Frontal cortex (tissue), 3 donors: ENCODE measurements at regions not wholly inside any gene's neighbourhood (a gene's known extent, or its start where the extent isn't known, plus 50 kb on each side); places are given as distances from the start of the nearest gene placed in this dataset.
"Not testable (repeated sequence)": the region's sequence is repeated elsewhere in the genome, so short reads cannot be mapped to it uniquely, and the experiment has no call there.

Experiments
- DNase-seq, 2 donors: peaks; one replicate each; pipeline ENCODE4 v3.0.0; 2012; ENCODE audit warnings: low spot score in 2 of 2
- FAIRE-seq: peaks from 2 replicates; lab custom pipeline; 2012; peaks lifted over from hg19 to GRCh38; lab: Jason Lieb, UNC
- donor health status: control.
- donor health status: control.
- donor health status: control.

DNA sequence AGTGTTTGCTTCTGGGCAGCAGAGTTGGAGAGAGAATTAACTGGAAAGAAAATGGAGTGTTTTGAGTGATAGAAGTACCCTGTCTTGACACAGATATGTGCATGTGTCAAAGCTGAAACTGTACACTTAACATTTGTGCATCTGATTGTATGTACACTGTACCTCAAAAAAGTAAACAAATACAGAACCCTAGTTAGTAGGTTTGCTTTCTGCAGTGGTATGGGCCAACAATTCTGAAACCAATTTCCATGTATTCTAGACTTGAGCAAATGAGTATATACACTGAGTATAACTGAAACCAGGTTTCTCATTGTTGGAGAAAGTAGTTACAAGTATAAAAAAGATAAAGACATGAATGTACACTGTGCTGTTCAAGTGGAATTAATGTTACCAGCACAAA lies 52.4 kb downstream of the ELAPOR2 start:
- FAIRE-seq (no peak), DNase-seq (no peak)

DNA sequence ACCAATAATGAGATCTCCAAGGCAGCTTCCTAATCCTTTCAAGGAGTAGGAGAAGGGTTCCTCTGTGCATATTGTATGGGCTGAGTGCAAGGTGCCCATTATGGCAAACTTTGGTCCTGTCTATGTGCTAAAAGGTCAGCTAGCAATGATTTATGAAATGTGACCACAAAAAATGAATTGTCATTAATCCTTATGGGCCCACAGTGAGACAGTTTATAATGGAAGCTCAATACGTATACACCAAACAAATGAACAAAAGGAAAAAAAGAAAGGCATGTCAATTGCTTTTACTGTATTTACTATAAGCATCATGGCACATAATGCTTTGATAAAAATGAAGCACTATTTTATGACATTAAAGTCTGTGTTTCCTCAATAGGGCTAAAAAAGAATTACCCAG lies 54.5 kb downstream of the ELAPOR2 start:
- no peak for DNase-seq
- FAIRE-seq, result no peak

DNA sequence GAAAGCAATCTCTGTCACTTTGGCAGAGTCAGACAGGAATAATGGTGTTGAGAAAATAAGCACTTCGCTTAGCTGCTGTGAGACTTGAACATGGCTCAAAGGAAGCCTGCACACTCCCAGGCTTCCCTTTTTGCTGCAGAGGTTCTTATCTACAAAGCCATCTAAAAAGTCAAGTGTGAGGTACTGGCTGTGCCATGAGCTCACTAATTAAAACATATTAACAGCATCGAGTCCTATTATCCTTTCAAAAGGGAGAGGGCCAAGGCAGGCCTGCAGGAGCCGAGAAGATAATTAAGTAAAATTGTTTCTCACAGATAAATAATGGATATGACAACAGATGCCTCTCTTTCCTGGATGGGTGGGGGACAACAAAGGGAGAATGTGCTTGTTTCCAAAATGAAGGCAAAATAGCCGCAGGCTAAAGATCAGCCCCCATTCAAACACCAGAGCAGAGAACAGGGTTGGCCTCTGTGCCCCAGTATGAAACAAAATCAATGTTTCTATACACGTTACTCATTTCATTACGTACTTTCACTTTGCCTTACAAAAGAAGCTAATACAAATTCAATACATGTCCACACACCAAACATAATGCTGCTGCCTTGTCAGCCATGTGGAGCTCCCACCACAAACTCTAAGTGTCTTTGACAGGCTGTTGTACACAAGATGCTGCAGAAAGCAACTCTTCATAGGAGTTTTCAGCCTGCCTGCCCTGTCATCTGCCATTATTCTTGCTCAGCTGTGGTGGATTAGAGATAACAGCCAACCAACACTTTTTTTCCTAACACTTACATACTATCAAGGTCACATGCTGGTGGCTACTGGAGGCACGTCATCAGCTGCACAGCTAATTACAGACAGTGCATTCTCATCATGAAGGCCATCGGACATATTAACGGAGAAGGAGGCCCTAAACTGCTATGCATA lies 55.3 kb downstream of the ELAPOR2 start:
- DNase-seq, result no peak
- no peak for FAIRE-seq

DNA sequence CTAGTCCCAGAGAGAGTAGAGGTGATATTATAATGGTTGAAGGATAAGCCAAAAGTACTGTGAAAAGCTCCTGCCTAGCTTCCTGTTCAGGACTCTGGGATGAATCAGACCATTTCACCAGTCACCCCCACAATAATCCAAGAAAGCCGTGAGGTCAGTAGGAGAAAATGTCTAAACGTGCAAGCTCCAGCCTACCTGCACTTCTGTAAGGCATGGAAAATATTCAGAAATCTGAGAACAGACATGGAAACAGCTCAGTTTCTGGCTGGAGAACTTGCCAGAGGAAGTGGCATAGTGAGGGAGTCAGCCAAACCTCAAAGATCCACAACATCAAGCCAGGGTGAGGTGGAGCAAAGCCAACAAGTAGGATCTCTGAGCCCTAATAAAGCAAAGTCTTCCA lies 58.2 kb downstream of the ELAPOR2 start:
- no peak for FAIRE-seq
- DNase-seq, result no peak

DNA sequence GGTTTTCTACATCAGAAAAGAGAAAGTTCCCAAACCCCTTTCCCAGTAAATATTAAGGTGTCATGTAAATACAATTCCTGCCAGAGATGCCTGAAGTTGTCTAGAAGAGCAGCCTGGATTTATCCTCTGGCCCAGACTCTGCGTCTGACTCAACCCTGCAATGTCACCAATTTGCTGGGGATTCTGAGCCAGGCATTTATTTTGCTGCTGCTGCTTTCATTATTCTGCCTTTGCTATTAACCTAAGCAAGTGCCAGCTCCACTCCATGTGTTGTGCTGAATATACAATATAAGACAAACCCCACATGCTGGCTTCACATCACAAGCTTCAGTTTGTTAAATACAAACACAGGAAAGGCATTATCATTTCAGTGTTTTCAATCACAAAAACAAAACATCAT lies 59.1 kb downstream of the ELAPOR2 start:
- DNase-seq, result no peak
- no peak for FAIRE-seq

DNA sequence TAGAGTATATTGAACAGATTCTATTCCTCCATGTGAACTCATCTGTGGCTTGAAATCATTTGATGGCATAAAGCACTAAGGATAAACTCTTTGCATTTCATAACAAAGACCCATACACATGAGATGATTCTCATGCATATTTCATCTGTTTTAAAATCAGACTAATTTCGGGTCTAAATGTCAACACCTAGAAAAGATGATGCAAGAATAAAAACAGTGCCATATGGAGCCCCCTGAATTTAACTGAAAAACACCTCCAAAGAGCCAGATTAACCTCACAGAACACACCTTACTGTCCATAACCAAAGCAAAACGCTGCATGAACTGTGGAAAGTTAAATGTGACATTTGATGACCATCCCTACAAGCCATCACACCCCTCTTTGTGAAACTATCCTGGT lies 59.7 kb downstream of the ELAPOR2 start:
- FAIRE-seq, result no peak
- no peak for DNase-seq

DNA sequence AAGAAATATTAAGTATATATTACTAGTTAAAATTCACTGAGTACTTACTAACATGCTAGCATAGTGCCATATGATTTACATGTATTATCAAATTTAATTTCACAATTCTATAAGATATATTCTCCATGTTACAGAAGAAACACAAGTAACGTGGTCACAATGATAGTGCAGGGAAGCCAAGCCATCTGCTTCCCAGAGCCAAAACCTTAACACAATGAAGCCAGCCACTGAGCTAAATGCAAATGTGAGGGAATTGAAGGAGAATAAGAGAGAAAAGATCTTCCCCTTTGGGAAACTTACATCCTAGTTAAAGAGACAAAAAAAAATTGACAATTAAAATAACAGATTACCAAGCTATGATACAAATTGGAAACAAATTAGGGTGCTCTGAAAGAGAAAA lies 63.6 kb downstream of the ELAPOR2 start:
- FAIRE-seq, result peak; percentile 54
- DNase-seq, result no peak

DNA sequence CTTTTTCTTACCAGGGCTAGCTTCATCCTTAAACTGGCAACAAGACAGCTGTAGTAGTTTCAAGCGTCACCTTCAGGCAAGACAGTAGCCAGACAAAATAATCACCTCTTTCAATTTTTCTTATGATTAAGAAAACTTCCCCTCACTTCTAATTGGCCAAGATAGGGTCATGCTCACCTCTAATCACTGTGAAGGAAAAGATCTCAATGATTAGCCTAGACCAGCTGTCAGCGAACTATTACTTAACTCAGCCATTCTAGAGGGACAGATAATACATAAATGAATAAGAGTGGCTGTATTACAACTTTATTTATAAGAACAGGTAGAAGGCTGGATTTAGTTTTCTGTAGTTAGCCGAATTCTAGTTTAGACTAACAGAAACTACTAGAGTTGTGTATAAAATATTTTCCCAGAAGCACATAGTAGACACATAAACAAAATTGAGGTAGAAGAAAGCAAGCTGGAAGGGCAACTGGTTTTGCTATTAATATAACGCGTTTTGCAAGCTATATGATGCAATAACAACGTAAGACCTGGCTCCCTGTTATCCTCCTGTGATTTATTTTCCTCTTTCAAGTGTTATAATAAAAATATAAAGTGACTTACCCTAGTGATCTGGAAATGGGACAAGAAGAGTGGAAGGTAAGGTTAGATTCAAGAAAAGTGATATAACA lies 64.3 kb downstream of the ELAPOR2 start:
- FAIRE-seq, result no peak
- DNase-seq, result no peak

DNA sequence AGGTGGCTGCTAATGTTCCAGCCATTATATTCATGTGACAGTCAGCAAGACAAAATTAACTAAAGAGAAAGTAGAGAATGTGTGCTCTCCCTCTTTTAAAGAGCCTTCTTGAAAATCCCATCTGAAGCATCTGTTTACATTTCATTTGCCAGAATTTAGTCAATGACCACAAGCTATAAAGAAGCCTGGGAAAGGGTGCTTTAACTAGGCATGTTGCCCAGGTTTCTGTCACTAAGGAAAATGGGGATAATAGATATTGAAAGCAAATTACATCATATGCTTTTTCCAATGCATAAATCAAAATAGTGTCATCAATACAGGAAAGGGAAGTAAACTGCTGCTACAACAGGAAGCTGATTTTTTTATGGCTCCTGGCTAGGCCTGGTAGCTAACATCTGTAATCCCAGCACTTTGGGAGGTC lies 67.7 kb downstream of the ELAPOR2 start:
- DNase-seq (no peak), FAIRE-seq (no peak)

DNA sequence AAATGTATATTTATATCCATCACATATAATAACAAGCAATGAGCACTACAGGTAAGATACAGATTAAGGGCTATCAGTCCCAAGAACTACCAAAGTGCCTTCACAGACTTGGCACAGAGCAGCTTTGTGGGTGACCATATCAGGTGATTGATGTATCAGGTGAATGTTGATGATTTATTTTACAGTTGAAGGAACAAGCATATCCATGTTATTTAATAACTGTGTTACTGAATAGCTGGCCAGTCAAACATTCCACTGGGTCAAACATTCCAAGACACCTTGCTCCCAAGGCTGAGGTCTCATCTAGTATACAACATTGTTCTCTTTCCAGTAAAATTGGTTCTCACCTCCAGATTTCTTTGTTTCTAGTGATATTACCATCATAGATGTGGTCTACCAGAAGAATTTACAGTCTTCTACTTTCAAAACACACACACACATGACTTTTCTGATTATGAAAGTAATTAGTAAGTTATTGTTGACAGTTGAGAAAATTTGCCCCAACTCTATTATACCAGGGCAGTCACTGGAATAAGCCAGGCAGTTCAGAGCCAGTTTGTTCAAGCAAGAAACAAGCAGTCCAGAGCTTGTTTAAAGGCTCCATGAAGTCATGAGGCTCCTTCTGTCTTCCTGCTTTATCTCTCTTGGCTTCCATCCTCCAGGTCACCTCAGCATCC lies 68.2 kb downstream of the ELAPOR2 start:
- FAIRE-seq, result no peak

DNA sequence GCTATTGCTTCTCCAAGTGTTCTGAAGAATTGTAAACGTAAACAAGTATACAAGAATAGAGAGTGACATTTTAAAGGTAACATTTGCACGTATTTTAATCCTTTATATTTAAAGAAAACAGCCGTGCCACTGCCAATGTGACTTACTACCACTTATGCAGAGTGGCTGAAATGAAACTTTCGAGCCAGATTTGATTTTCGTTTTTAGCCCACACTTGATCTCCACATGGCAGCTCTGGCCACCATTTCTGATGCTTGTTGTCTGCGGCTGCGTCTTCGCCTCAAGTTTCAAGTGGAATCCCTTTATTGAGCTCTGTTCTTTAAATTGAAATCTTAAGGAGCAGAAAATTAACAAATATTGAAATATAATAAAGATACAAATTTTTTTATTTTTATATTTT lies 70.0 kb downstream of the ELAPOR2 start:
- FAIRE-seq (no peak), DNase-seq (no peak)

More for the DNA sequence above, 68.2 kb downstream of the ELAPOR2 start:
- DNase-seq, result no peak

DNA sequence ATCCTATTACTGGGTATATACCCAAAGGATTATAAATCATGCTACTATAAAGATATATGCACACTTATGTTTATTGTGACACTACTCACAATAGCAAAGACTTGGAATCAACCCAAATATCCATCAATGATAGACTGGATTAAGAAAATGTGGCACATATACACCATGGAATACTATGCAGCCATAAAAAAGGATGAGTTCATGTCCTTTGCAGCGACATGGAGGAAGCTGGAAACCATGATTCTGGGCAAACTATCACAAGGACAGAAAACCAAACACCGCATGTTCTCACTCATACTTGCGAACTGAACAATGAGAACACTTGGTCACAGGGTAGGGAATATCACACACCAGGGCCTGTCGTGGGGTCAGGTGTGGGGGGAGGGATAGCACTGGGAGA lies 71.6 kb downstream of the ELAPOR2 start:
- not testable (repeated sequence) for DNase-seq, FAIRE-seq

DNA sequence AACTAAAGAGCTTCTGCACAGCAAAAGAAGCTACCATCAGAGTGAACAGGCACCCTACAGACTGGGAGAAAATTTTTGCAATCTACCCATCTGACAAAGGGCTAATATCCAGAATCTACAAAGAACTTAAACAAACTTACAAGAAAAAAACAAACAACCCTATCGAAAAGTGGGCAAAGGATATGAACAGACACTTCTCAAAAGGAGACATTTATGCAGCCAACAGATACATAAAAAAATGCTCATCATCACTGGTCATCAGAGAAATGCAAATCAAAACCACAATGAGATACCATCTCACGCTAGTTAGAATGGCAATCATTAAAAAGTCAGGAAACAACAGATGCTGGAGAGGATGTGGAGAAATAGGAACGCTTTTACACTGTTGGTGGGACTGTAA lies 72.1 kb downstream of the ELAPOR2 start:
- DNase-seq, result not testable (repeated sequence)

DNA sequence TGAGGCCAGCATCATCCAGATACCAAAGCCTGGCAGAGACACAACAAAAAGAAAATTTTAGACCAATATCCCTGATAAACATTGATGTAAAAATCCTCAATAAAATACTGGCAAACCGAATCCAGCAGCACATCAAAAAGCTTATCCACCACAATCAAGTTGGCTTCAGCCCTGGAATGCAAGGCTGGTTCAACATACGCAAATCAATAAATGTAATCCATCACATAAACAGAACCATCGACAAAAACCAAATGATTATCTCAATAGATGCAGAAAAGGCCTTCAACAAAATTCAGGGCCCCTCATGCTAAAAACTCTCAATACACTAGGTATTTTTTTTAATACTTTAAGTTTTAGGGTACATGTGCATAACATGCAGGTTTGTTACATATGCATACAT lies 74.1 kb downstream of the ELAPOR2 start:
- not testable (repeated sequence) for FAIRE-seq, DNase-seq

More for the DNA sequence above, 72.1 kb downstream of the ELAPOR2 start:
- not testable (repeated sequence) for FAIRE-seq

DNA sequence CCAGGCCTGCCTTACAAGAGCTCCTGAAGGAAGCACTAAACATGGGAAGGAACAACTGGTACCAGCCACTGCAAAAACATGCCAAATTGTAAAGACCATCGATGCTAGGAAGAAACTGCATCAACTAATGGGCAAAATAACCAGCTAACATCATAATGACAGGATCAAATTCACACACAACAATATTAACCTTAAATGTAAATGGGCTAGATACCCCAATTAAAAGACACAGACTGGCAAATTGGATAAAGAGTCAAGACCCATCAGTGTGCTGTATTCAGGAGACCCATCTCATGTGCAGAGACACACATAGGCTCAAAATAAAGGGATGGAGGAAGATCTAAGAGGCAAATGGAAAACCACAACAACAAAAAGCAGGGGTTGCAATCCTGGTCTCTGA lies 75.8 kb downstream of the ELAPOR2 start:
- DNase-seq, FAIRE-seq: not testable (repeated sequence)

DNA sequence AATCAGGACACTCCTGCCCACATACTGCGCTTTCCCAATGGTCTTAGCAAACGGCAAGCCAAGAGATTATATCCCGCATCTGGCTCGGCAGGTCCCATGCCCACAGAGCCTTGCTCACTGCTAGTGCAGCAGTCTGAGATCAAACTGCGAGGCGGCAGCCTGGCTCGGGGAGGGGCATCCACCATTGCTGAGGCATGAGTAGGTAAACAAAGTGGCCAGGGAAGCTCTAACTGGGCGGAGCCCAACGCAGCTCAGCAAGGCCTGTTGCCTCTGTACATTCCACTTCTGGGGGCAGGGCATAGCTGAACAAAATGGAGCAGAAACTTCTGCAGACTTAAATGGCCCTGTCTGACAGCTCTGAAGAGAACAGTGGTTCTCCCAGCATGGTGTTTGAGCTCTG lies 77.5 kb downstream of the ELAPOR2 start:
- not testable (repeated sequence) for DNase-seq, FAIRE-seq

DNA sequence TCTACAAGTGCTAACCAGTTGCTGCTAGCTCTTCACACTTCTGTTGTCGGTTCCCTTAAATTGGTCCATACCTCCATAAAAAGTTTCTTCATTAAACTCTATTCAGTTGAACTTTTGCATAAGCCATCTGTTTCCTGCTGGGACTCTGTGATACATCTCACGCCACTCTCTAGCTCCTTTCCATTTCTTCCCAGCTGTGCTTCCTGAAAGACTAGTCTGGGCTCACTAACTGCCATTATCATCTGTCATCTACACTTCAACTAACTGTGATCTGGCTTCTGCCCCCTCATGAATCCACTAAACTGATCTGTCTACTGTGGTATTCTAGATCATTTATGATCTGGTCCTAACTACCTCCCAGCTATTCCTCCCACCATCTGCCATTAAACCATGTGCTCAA lies 78.3 kb downstream of the ELAPOR2 start:
- FAIRE-seq, result no peak
- DNase-seq, result no peak

DNA sequence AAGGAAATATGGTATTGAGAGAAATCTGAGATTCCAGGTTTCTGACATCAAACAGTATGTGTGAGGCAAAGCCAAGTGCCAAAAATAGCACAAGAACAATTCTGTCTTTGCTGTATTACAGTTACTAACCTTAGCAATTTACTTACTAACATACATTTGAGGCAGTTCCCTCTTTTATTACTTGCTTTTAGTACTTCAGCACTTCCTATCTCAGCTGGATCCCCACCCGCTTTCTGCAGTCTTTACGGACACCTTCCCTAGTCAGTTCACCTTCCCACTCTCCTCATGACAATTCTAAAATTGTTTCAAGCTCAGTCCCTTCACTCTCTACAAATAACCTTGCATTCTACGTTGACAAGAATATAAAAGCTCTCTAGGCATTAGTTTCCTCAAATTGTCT lies 79.2 kb downstream of the ELAPOR2 start:
- FAIRE-seq, result no peak
- DNase-seq, result no peak

DNA sequence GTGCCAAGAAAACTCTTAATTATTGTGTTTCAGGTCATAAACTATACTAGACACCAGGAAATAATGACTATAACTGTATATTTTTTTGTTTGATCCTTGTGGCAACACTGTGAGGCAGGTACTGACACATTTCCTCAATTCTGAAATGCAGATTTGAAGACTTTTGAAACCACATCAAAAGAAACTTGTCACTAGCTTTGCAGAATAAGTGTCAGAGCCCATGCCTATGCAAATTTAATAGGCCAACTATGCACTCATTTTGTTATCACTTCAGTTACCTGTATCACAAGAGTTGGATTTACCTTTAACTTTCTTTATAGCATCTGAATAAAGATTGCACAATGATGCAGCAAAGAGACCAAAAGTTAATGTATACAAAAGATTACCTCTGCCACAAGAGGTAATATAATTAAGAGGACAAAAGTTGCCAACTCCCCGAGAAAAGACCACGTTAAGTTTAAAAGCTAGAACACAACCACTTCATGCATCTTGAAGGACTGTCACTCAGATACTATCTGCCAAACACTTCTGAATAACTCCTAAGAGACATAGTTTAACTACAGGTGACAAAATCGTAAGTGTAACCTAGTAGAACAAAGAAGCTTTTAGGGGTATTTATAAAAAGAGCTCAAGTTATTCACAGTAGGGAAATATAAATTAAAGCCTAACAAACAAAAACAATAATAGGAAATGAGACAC lies 80.5 kb downstream of the ELAPOR2 start:
- no peak for FAIRE-seq
- DNase-seq, result no peak

DNA sequence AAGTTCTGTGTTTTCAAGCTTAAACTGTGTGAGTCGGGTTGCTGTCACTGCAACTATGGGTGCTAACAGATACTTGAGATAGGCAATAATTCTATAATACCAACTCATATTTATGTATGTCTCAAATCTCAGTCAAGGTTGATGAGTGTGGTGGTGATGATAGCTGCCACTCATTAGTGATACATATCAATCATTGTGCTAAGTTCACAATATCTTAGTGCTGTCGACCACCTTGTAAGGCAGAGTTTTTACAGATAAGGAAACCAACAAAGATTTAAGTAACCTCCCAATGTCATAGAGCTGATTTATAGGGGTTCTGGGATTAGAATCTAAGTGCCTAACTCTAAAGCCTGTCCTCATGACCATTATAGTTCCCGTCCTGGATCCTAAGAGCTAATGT lies 82.5 kb downstream of the ELAPOR2 start:
- FAIRE-seq, result no peak

More for the DNA sequence above, 82.5 kb downstream of the ELAPOR2 start:
- DNase-seq, result no peak
